HPDE6-E6E7 (cell line): ENCODE measurements at regions not wholly inside any gene's neighbourhood (a gene's known extent, or its start where the extent isn't known, plus 50 kb on each side); places are given as distances from the start of the nearest gene placed in this dataset.
"Not testable (repeated sequence)": the region's sequence is repeated elsewhere in the genome, so short reads cannot be mapped to it uniquely, and the experiment has no call there.

Source experiments
- DNase-seq: peaks from one replicate; pipeline ENCODE4 v3.0.0; 2011; ENCODE audit warnings: missing footprints; ENCODE audit errors: extremely low spot score

DNA sequence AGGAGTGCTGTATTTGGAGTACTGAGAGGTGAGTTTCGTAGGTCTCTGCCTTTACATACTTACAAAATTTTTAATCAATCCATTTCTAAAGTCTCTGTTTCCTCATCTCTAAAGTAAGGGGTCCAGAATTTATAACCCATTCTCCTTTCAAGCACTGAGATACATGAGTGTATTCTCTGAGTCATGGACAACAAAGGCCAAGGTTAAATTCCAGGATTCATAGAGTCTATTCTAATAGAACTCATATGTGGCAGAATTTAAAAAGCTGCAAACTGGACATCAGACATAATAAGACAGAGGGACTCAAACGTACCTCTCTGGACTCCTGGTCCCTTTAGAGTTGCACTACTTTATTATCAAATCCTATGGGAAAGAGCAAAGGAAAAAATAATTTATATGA lies 112.5 kb upstream of the SLIT3 start:
- no peak for DNase-seq

DNA sequence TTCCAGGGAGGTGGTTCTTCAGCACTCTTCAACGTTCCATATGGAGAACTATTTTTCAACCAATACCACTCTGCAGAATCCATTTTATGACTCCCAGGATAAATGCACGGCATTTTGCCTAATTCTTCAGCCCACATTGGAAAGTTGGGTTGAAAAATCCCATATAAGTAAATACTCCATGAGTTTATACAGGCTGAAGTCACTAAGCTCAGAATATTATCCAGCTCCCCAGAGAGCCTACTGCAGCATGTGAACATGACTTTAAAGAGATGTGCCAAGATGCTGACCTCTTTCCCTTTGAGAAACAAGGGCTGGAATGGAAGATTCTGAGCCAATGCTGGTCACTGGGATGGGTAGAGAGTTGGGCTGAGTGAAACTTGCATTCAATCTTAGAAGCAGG lies 111.9 kb upstream of the SLIT3 start:
- no peak for DNase-seq

GRCh38 chr5:169411786-169412430 lies 111.0 kb upstream of the SLIT3 start:
- no peak for DNase-seq

DNA sequence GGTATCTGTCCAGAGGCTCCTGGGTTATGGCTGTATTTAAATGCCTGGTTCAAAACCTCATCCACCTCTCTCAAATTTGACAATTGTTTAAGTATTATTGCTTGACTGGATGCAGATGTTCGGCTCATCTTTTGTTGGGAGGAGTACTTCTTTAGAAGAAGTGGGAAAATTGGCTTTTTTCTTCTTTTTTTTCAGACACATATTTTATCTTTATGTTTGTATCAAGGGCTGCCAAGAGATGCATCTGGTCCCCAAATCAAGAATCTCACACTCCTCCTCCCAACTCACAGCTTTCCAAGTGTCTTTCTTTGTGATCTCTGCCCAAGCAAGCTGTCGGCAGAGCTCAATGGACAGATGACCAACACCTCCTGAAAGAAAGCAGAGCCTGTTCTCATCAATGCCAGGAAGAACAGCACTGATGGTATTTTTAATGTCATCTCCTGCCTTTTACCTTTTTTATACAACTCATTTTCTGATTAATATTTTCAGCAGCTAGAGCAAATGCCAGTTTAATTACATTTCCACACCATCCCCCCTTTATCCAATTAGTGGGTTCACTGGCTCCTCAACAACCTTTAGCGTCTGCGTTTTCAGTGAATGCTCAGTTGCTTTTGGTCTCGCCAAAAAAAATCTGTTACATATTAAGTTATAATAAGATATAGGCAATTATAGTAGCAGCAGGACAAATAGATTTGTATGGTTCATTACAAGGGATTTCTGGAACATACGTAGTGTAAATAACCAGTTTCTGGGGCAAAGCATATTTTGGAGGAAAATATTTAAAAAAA lies 110.3 kb upstream of the SLIT3 start:
- DNase-seq: no peak

GRCh38 chr5:169408731-169409130 lies 107.8 kb upstream of the SLIT3 start:
- no peak for DNase-seq

DNA sequence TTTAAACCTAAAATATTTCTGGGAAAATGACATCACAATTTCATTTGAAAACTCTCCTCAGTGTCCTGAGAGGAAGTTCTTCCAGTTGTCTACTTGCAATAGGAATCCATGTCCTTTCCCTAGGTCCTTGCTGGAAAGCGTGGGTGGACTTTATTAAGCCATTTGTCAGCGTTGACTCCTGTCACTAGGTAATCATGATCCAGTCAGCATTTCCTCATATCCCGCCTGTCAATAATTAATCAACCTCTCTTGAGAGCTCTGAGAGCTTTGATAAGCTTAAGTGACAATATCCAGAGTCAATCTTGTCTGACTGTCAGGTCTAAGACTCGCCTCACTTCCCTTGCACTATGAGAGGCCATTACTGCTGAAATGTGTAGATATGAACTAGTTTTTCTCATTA lies 107.2 kb upstream of the SLIT3 start:
- no peak for DNase-seq

GRCh38 chr5:169404223-169404622 lies 103.3 kb upstream of the SLIT3 start:
- DNase-seq: no peak

DNA sequence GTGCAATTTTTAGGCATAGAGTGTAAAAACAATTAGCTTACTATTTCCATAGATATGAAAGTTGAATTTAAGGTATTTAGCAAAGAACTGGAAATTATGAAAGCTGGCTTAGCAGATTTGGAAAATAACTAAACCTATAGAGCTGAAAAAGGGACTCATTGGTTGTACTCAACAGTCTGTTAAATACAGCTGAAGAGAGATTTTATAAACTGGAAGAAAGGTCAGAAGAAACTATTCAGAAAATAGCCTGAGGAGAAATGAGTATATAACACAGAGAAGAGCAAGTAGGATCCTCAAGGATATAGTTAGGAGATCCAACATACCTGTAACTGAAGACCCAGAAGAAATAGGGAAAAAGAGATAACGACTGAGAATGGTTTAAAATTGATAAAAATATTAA lies 97.6 kb upstream of the SLIT3 start:
- no peak for DNase-seq

DNA sequence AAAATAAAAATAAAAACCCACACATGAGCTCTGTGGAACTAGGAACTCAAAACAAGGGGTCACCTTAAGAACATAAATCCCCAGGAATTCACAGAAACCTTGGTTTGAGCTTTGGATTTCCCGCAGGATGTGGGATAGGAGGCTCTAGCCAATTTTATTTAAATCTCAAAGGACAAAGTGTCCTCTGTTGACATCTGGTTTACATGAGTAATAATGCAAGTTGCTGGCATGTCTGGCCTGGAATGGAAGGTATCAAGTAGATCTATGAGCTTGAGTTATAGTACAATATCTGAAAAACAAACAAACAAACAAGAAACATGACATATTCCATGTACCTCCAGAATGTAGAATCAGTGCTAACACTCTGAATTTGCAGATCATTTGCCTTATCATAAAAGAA lies 94.2 kb upstream of the SLIT3 start:
- no peak for DNase-seq

GRCh38 chr5:169394371-169394770 lies 93.4 kb upstream of the SLIT3 start:
- DNase-seq: no peak

- no peak for DNase-seq
Measured at GRCh38 chr5:169393907-169394306, 93.0 kb upstream of the SLIT3 start.

- no peak for DNase-seq
Measured at GRCh38 chr5:169390265-169390664, 89.3 kb upstream of the SLIT3 start.

- DNase-seq: no peak
Measured at GRCh38 chr5:169389318-169389717, 88.4 kb upstream of the SLIT3 start.

- no peak for DNase-seq
Measured at GRCh38 chr5:169385636-169386035, 84.7 kb upstream of the SLIT3 start.

GRCh38 chr5:169384661-169385060 lies 83.7 kb upstream of the SLIT3 start:
- DNase-seq: no peak

GRCh38 chr5:169374761-169375160 lies 73.8 kb upstream of the SLIT3 start:
- DNase-seq: no peak

GRCh38 chr5:169374111-169374510 lies 73.2 kb upstream of the SLIT3 start:
- no peak for DNase-seq

DNA sequence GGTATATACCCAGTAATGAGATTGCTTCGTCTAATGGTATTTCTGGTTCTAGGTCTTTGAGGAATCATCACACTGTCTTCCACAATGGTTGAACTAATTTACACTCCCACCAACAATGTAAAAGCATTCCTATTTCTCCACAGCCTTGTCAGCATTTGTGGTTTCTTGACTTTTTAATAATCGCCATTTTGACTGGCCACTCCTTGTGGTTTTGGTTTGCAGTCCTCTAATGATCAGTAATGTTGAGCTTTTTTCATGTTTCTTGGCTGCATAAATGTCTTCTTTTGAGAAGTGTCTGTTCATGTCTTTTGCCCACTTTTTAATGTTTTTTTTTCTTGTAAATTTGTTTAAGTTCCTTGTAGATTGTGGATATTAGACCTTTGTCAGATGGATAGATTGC lies 70.9 kb upstream of the SLIT3 start:
- not testable (repeated sequence) for DNase-seq

DNA sequence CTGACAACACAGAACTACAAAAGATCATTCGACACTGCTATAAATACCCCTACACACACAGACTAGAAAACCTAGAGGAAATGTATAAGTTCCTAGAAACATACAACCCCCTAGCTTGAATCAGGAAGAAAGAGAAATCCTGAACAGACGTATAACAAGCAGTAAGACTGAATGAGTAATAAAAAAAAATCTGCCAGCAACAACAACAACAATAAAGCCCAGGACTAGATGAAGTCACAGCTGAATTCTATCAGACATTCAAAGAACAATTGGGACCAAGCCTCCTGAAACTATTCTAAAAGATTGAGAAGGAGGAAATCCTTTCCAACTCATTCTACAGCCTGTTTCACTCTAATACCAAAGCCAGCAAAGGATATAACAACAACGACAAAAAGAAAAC lies 68.2 kb upstream of the SLIT3 start:
- DNase-seq: no peak

DNA sequence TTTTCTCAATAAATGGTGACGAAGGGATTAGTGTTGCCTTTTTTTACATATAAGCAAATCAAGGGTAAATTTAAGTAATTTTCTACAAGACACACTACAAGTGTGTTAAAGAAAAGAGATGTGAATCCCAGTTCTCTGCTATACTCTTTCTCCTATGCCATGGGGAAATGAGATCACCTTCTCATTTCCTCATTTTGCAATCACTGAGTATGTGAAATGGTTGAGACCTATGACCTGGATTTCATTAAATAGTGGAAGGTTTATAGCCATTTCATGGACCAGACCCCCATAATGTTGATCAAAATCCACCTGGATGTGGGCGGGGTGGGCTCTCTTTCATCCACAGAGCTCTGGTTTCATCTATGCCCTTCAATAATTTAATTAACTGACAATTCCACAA lies 66.9 kb upstream of the SLIT3 start:
- DNase-seq: peak; percentile 35

- DNase-seq: no peak
Measured at GRCh38 chr5:169357291-169357690, 56.4 kb upstream of the SLIT3 start.

DNA sequence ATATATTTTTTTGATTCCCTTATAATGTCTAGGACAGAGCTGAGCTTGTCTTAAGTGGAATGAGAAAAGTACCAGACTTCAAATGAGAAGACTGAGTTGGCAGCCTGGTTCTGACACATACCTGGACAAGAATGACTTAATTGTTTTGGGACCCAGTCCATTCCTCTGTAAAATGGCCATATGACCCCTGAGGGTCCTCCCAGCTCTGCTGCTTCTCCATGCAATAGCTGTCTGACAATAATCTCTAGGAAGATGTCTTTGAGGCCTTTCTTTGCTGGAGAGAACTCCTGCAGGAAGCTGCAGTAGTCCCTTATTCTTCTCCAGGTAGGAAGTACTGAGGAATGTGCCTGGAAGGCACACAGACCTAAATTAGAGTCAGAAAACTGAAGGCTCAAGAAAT lies 55.9 kb upstream of the SLIT3 start:
- no peak for DNase-seq

DNA sequence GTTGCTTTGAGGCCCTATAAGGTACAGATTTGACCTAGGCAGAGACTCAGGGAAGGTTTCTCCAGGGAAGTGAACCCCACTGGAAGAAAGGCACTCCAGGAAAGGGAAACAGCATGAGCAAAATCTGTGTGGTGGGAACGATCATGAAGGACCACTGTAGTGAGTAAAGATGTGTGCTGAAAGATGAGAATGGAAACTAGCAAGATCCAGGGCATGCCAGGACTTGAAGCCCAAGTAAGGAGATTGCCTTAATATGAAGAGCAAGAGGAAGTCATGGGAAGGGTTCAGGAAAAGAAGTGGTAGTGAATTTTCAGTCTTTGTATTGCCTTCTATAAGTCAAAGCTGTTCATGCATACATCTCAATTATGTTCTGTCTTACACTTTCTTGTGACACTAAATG lies 55.2 kb upstream of the SLIT3 start:
- DNase-seq: no peak

GRCh38 chr5:169354921-169355320 lies 54.0 kb upstream of the SLIT3 start:
- DNase-seq: no peak
